Erythroblast (primary cell): ENCODE measurements at regions not wholly inside any gene's neighbourhood (a gene's known extent, or its start where the extent isn't known, plus 50 kb on each side); places are given as distances from the start of the nearest gene placed in this dataset.

Source experiments
- GATA1 ChIP-seq: IDR thresholded peaks from 2 replicates; pipeline ENCODE4 v1.6.1; 2011; ENCODE audit warnings: low read depth, mild to moderate bottlenecking, control low read depth, low read length, moderate library complexity
- POLR2A ChIP-seq: IDR thresholded peaks from 2 replicates; pipeline ENCODE4 v1.6.1; 2011; ENCODE audit warnings: mild to moderate bottlenecking, low read length

DNA sequence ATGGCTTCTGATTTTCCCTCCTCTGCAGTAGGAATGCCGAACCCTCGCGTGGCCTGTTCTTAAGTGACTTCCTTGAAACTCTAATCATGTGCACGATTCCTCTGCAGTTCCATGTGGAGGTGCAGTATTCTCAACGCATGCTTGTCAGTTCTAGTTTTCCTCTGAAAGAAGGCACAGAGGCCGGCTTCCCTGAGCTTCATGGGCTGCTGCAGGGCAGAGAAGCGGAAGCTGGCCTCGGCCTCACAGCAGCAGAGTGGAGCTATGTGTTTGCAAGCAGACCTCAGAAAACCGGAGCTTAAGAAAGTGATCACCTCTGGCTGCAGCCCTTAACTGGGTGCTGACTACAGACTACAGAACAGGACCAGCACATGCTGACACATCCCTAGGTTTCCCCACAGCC lies 500.7 kb downstream of the GRIN2A start:
- TF ChIP-seq POLR2A (no peak), GATA1 (no peak)
